ENCODE measurements at regions not wholly inside any gene's neighbourhood (a gene's known extent, or its start where the extent isn't known, plus 50 kb on each side); places are given as distances from the start of the nearest gene placed in this dataset.

DNA sequence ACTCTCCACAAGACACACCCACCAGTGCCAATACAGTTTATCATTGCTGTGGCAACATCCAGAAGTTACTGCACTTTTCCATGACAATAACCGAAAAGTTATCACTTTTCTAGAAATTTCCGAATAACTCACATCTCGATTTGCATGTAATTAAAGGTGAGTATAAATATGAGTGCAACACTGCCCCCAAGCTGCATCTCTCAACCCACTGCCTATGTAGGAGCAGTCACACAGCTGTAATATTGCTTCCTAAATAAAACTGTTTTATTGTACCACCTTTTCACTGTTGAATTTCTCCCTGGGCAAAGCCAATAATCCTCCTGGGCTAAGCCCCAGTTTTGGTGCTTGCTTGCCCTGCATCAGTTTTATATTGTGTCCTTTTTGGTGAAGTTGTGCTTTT lies 601.0 kb upstream of the EPHA6 start:
- TF ChIP-seq POLR2A (IDR thresholded peaks at IDR 0.05) (no peak), CTCF (IDR thresholded peaks at IDR 0.05) (no peak)

Data from upper lobe of left lung (tissue), 4 donors.